HepG2 (cell line): ENCODE measurements at regions not wholly inside any gene's neighbourhood (a gene's known extent, or its start where the extent isn't known, plus 50 kb on each side); places are given as distances from the start of the nearest gene placed in this dataset.

ENCODE experiments used
- ATAC-seq: fragments of 200-7000 bp; cut with Tn5 transposase; 3 replicates; pipeline ENCODE4 v1.9.1; 2020; ENCODE audit warnings: mild to moderate bottlenecking, moderate library complexity
- BruUV-seq: library from RNA; stranded (reverse); fragments of 400-500 nt; replicated peaks from 2 replicates; lab custom pipeline; 2021; lab: Mats Ljungman, UMichigan
- CTCF ChIA-PET: fragments of 300-600 bp; formaldehyde crosslinking; extraction: SDS; loops from one replicate; lab custom pipeline; 2021; ENCODE audit warnings: low total read pairs, inconsistent platforms, low intra/inter-chr PET ratio; lab: Yijun Ruan, JAX
- POLR2A ChIA-PET: fragments of 350-600 bp; sonication (Branson Sonifier 250); formaldehyde crosslinking; loops from one replicate; lab custom pipeline; 2020; ENCODE audit warnings: antibody characterized with exemption, inconsistent platforms; lab: Yijun Ruan, JAX
- DNase-seq: peaks from one replicate; pipeline ENCODE4 v3.0.0-alpha.2; 2015; ENCODE audit warnings: low spot score
- FAIRE-seq: peaks from 3 replicates; lab custom pipeline; 2011; peaks lifted over from hg19 to GRCh38; lab: Jason Lieb, UNC
- H2AFZ ChIP-seq: one replicate; pipeline ENCODE4 v1.6.1; 2011; ENCODE audit warnings: low read length, inconsistent platforms
- H3K27ac ChIP-seq: fragments of 300-600 bp; 3 replicates; pipeline ENCODE4 v1.8.0; 2011; ENCODE audit warnings: mixed run types, mild to moderate bottlenecking, mixed read lengths, low read length, inconsistent platforms; ENCODE audit not compliant: insufficient read depth; ENCODE audit errors: extremely low read length
- H3K27me3 ChIP-seq, 2 experiments: fragments of 200-600 bp in 1 of 2; 2 replicates in 1 of 2; 3 replicates in 1 of 2; pipeline versions ENCODE4 v1.6.0 to v1.8.0; 2011; ENCODE audit warnings: low read length in 2 of 2, mild to moderate bottlenecking in 2 of 2, moderate library complexity in 2 of 2, inconsistent platforms in 1 of 2; ENCODE audit not compliant: insufficient read depth in 2 of 2, control insufficient read depth in 1 of 2
- H3K36me3 ChIP-seq, 2 experiments: fragments of 200-600 bp in 1 of 2; replicated peaks in 1 of 2; 2 replicates in 1 of 2; 3 replicates in 1 of 2; pipeline versions ENCODE4 v1.5.1 to v1.8.0; 2011; ENCODE audit warnings: low read length in 2 of 2, inconsistent platforms in 1 of 2; ENCODE audit not compliant: insufficient read depth in 2 of 2, control insufficient read depth in 1 of 2
- H3K4me1 ChIP-seq: 2 replicates; pipeline ENCODE4 v1.5.1; 2012; ENCODE audit warnings: low read length, inconsistent platforms; ENCODE audit not compliant: insufficient read depth
- H3K4me2 ChIP-seq: 2 replicates; pipeline ENCODE4 v1.6.0; 2011; ENCODE audit warnings: low read depth, low read length, inconsistent platforms
- H3K4me3 ChIP-seq, 3 experiments: fragments of 200-600 bp in 1 of 3; sonication (generic), shearing (Covaris generic) in 1 of 3; replicated peaks in 1 of 3; 2 replicates each; pipeline ENCODE4 v1.5.1; 2011 to 2016; ENCODE audit warnings: low read length in 3 of 3, inconsistent platforms in 2 of 3, low read depth in 2 of 3, mild to moderate bottlenecking in 2 of 3, control low read depth in 1 of 3, mixed read lengths in 1 of 3; ENCODE audit not compliant: insufficient read depth in 1 of 3
- H3K79me2 ChIP-seq: one replicate; pipeline ENCODE4 v1.6.1; 2011; ENCODE audit warnings: low read length, inconsistent platforms; ENCODE audit not compliant: insufficient read depth
- H3K9ac ChIP-seq: 2 replicates; pipeline ENCODE4 v1.6.0; 2011; ENCODE audit warnings: mild to moderate bottlenecking, low read depth, low read length, inconsistent platforms; ENCODE audit not compliant: insufficient read depth
- H3K9me3 ChIP-seq: 2 replicates; pipeline ENCODE4 v1.5.1; 2012; ENCODE audit warnings: mild to moderate bottlenecking, low read length
- H4K20me1 ChIP-seq: 2 replicates; pipeline ENCODE4 v1.6.0; 2011; ENCODE audit warnings: inconsistent platforms, mild to moderate bottlenecking, low read length, moderate library complexity; ENCODE audit not compliant: insufficient read depth
- ARNTL ChIP-seq: sonication (generic); formaldehyde crosslinking; IDR thresholded peaks from 2 replicates; pipeline ENCODE4 v1.4.0; 2020; ENCODE audit warnings: mild to moderate bottlenecking, missing genetic modification reagents
- CHCHD3 ChIP-seq: sonication (generic); formaldehyde crosslinking; IDR thresholded peaks from 2 replicates; pipeline ENCODE4 v1.8.0; 2022; ENCODE audit warnings: mild to moderate bottlenecking, missing genetic modification reagents, moderate library complexity
- ESRRA ChIP-seq: sonication (generic); formaldehyde crosslinking; IDR thresholded peaks from 2 replicates; pipeline ENCODE4 v1.5.1; 2020; ENCODE audit warnings: mild to moderate bottlenecking, low read depth, missing genetic modification reagents
- PRMT3 ChIP-seq: sonication (generic); formaldehyde crosslinking; IDR thresholded peaks from 2 replicates; pipeline ENCODE4 v1.8.1; 2022; ENCODE audit warnings: low read depth, mild to moderate bottlenecking, moderate library complexity, missing genetic modification reagents, borderline replicate concordance
- RBFOX2 ChIP-seq: fragments of 200-400 bp; formaldehyde crosslinking; IDR thresholded peaks from 2 replicates; pipeline ENCODE4 v1.6.1; 2017; ENCODE audit warnings: low read depth, mild to moderate bottlenecking, low read length
- SOX13 ChIP-seq, 3 experiments: fragments of 450-650 bp in 1 of 3; sonication (generic) in 1 of 3; formaldehyde crosslinking in 1 of 3; IDR thresholded peaks in 2 of 3; conservative IDR thresholded peaks in 1 of 3; 2 replicates each; pipeline versions ENCODE4 v1.5.0 to v1.6.1; 2016 to 2020; ENCODE audit warnings: antibody characterized with exemption in 1 of 3, mild to moderate bottlenecking in 1 of 3, missing compliant biosample characterization in 1 of 3, missing genetic modification reagents in 1 of 3, moderate library complexity in 1 of 3
- THYN1 ChIP-seq: sonication (generic); formaldehyde crosslinking; IDR thresholded peaks from 2 replicates; pipeline ENCODE4 v1.8.1; 2023; ENCODE audit warnings: low read depth, mild to moderate bottlenecking, moderate library complexity, missing genetic modification reagents, borderline replicate concordance
- ZFP41 ChIP-seq: sonication (generic); formaldehyde crosslinking; IDR thresholded peaks from 2 replicates; pipeline ENCODE4 v1.4.0; 2020; ENCODE audit warnings: mild to moderate bottlenecking, missing genetic modification reagents, borderline replicate concordance
- ZFP90 ChIP-seq: sonication (generic); formaldehyde crosslinking; IDR thresholded peaks from 2 replicates; pipeline ENCODE4 v1.8.0; 2022; ENCODE audit warnings: missing genetic modification reagents, mild to moderate bottlenecking, inconsistent platforms, borderline replicate concordance
- WGBS: methylation state at CpG from one replicate; pipeline ENCODE4 v1.1.6; 2017; ENCODE audit warnings: low lambda C conversion rate; 5-methylcytosine and 5-hydroxymethylcytosine counted together
- in situ Hi-C: cut with HindIII; loops from 2 replicates; pipeline ENCODE4 v1.10.0; 2017; ENCODE audit warnings: low pct_unique_long_range_greater_than_20kb; ENCODE audit not compliant: extremely low pct_ligation_motif_present
- intact Hi-C: fragments of 100-400 bp; cut with micrococcal nuclease; formaldehyde crosslinking; loops from one replicate; pipeline ENCODE4 v1.10.0; 2022; ENCODE audit not compliant: unreplicated experiment
- TF ChIP-seq, protein P1 (sequence below): sonication (generic); formaldehyde crosslinking; IDR thresholded peaks from 2 replicates; pipeline ENCODE4 v1.5.0; 2020; ENCODE audit warnings: missing genetic modification reagents
- TF ChIP-seq, protein P2 (sequence below): sonication (generic); formaldehyde crosslinking; IDR thresholded peaks from 2 replicates; pipeline ENCODE4 v1.5.1; 2020; ENCODE audit warnings: missing genetic modification reagents, mild to moderate bottlenecking, borderline replicate concordance
- TF ChIP-seq, protein P3 (sequence below): sonication (generic); formaldehyde crosslinking; IDR thresholded peaks from 2 replicates; pipeline ENCODE4 v1.4.0; 2020; ENCODE audit warnings: missing genetic modification reagents
- TF ChIP-seq, protein P4 (sequence below): sonication (generic); formaldehyde crosslinking; IDR thresholded peaks from 2 replicates; pipeline ENCODE4 v1.4.0; 2020; ENCODE audit warnings: missing genetic modification reagents, mild to moderate bottlenecking, borderline replicate concordance
- TF ChIP-seq, protein P5 (sequence below): sonication (generic); formaldehyde crosslinking; IDR thresholded peaks from 2 replicates; pipeline ENCODE4 v1.4.0; 2020; ENCODE audit warnings: missing genetic modification reagents
- TF ChIP-seq, protein P6 (sequence below): sonication (generic); formaldehyde crosslinking; IDR thresholded peaks from 2 replicates; pipeline ENCODE4 v1.5.0; 2020; ENCODE audit warnings: missing genetic modification reagents

DNA sequence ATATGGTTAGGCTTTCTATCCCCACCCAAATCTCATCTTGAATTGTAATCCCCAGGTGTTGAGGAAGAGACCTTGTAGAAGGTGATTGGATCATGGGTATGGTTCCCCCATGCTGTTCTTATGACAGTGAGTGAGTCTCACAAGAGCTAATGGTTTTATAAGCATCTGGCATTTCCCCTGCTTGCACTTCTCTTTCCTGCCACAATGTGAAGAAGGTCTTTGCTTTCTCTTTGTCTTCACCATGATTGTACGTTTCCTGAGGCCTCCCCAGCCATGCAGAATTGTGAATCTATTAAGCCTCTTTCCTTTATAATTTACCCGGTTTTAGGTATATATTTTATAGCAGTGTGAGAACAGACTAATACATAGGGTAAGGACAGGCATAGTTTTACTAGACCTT is 334.5 kb downstream of the TLR4 start:
- Histone ChIP-seq H3K9ac (no peak overlapping the region), H3K4me1 (no peaks in the 10 kb centered on the region), H3K36me3 (no peaks in the 10 kb centered on the region), H4K20me1 (no peaks in the 10 kb centered on the region), H3K4me2 (no peak overlapping the region), H3K27ac (no peak overlapping the region), H3K9me3 (peaks cover 67% of the 10 kb centered on the region), H3K4me3 (no peak overlapping the region), H3K27me3 (no peaks in the 10 kb centered on the region), H3K79me2 (no peaks in the 10 kb centered on the region), H2AFZ (no peak overlapping the region)
- BruUV-seq: no TSS peak
- ATAC-seq (no peak), FAIRE-seq (no peak), DNase-seq (no peak)
- in situ Hi-C loops (no loop called here), intact Hi-C loops (loop anchor here (2.0 kb wide), 1 partner anchor 34 kb away; no protein-coding TSS in a partner anchor)
- ChIA-PET CTCF (no interaction called here), POLR2A (no interaction called here)
- 6% methylated on average over 2 of the region's 2 CpGs for WGBS
- TF ChIP-seq CHCHD3 (CRISPR knock-in tag): no peak
- TF ChIP-seq THYN1 (CRISPR knock-in tag): no peak
- TF ChIP-seq, protein P1, sequence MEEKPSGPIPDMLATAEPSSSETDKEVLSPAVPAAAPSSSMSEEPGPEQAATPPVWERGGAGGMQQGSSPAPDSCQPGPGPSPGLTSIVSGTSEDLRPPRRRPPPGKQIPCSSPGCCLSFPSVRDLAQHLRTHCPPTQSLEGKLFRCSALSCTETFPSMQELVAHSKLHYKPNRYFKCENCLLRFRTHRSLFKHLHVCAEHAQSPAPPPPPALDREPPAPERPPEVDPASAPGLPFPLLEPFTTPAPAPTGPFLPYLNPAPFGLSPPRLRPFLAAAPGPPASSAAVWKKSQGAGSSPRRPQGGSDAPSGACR (CRISPR knock-in tag): no peak
- TF ChIP-seq, protein P2, sequence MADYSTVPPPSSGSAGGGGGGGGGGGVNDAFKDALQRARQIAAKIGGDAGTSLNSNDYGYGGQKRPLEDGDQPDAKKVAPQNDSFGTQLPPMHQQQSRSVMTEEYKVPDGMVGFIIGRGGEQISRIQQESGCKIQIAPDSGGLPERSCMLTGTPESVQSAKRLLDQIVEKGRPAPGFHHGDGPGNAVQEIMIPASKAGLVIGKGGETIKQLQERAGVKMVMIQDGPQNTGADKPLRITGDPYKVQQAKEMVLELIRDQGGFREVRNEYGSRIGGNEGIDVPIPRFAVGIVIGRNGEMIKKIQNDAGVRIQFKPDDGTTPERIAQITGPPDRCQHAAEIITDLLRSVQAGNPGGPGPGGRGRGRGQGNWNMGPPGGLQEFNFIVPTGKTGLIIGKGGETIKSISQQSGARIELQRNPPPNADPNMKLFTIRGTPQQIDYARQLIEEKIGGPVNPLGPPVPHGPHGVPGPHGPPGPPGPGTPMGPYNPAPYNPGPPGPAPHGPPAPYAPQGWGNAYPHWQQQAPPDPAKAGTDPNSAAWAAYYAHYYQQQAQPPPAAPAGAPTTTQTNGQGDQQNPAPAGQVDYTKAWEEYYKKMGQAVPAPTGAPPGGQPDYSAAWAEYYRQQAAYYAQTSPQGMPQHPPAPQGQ: no peak
- no peak for TF ChIP-seq ZFP90 (CRISPR knock-in tag)
- no peak for TF ChIP-seq ESRRA (CRISPR knock-in tag)
- TF ChIP-seq, protein P3, sequence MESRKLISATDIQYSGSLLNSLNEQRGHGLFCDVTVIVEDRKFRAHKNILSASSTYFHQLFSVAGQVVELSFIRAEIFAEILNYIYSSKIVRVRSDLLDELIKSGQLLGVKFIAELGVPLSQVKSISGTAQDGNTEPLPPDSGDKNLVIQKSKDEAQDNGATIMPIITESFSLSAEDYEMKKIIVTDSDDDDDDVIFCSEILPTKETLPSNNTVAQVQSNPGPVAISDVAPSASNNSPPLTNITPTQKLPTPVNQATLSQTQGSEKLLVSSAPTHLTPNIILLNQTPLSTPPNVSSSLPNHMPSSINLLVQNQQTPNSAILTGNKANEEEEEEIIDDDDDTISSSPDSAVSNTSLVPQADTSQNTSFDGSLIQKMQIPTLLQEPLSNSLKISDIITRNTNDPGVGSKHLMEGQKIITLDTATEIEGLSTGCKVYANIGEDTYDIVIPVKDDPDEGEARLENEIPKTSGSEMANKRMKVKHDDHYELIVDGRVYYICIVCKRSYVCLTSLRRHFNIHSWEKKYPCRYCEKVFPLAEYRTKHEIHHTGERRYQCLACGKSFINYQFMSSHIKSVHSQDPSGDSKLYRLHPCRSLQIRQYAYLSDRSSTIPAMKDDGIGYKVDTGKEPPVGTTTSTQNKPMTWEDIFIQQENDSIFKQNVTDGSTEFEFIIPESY (CRISPR knock-in tag): no peak
- no peak for TF ChIP-seq SOX13 (IDR thresholded peaks at IDR 0.05)
- no peak for TF ChIP-seq SOX13 (CRISPR knock-in tag; conservative IDR thresholded peaks at IDR 0.05 in 1 of 2, IDR thresholded peaks at IDR 0.05 in 1 of 2)
- no peak for TF ChIP-seq PRMT3 (CRISPR knock-in tag)
- TF ChIP-seq, protein P4, sequence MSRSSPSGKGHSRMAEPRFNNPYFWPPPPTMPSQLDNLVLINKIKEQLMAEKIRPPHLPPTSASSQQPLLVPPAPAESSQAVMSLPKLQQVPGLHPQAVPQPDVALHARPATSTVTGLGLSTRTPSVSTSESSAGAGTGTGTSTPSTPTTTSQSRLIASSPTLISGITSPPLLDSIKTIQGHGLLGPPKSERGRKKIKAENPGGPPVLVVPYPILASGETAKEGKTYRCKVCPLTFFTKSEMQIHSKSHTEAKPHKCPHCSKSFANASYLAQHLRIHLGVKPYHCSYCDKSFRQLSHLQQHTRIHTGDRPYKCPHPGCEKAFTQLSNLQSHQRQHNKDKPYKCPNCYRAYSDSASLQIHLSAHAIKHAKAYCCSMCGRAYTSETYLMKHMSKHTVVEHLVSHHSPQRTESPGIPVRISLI (CRISPR knock-in tag): no peak
- no peak for TF ChIP-seq ARNTL (CRISPR knock-in tag)
- TF ChIP-seq ZFP41 (CRISPR knock-in tag): no peak
- no peak for TF ChIP-seq RBFOX2
- TF ChIP-seq, protein P5, sequence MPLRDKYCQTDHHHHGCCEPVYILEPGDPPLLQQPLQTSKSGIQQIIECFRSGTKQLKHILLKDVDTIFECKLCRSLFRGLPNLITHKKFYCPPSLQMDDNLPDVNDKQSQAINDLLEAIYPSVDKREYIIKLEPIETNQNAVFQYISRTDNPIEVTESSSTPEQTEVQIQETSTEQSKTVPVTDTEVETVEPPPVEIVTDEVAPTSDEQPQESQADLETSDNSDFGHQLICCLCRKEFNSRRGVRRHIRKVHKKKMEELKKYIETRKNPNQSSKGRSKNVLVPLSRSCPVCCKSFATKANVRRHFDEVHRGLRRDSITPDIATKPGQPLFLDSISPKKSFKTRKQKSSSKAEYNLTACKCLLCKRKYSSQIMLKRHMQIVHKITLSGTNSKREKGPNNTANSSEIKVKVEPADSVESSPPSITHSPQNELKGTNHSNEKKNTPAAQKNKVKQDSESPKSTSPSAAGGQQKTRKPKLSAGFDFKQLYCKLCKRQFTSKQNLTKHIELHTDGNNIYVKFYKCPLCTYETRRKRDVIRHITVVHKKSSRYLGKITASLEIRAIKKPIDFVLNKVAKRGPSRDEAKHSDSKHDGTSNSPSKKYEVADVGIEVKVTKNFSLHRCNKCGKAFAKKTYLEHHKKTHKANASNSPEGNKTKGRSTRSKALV: no peak
- TF ChIP-seq, protein P6, sequence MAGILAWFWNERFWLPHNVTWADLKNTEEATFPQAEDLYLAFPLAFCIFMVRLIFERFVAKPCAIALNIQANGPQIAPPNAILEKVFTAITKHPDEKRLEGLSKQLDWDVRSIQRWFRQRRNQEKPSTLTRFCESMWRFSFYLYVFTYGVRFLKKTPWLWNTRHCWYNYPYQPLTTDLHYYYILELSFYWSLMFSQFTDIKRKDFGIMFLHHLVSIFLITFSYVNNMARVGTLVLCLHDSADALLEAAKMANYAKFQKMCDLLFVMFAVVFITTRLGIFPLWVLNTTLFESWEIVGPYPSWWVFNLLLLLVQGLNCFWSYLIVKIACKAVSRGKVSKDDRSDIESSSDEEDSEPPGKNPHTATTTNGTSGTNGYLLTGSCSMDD (CRISPR knock-in tag): no peak
